CD4-positive, alpha-beta T cell treated with Interleukin-15 for 1 hour (primary cell): ENCODE measurements at regions not wholly inside any gene's neighbourhood (a gene's known extent, or its start where the extent isn't known, plus 50 kb on each side); places are given as distances from the start of the nearest gene placed in this dataset.
"Not testable (repeated sequence)": the region's sequence is repeated elsewhere in the genome, so short reads cannot be mapped to it uniquely, and the experiment has no call there.

Experiments
- DNase-seq: peaks from one replicate; pipeline ENCODE4 v3.0.0-alpha.2; 2020

- DNase-seq, result not testable (repeated sequence)
Measured at GRCh38 chr18:71031296-71032191, 742.7 kb downstream of the SOCS6 start.

GRCh38 chr18:71030085-71030484 lies 741.2 kb downstream of the SOCS6 start:
- not testable (repeated sequence) for DNase-seq

GRCh38 chr18:71028285-71028762 lies 739.5 kb downstream of the SOCS6 start:
- DNase-seq, result no peak

- no peak for DNase-seq
Measured at GRCh38 chr18:71027531-71027930, 738.7 kb downstream of the SOCS6 start.

- DNase-seq, result no peak
Measured at GRCh38 chr18:71025505-71026225, 736.8 kb downstream of the SOCS6 start.

GRCh38 chr18:71022389-71022788 lies 733.5 kb downstream of the SOCS6 start:
- no peak for DNase-seq

GRCh38 chr18:71021030-71021362 lies 732.2 kb downstream of the SOCS6 start:
- no peak for DNase-seq

GRCh38 chr18:71020342-71021029 lies 731.6 kb downstream of the SOCS6 start:
- DNase-seq, result no peak

GRCh38 chr18:71018816-71019215 lies 730.0 kb downstream of the SOCS6 start:
- no peak for DNase-seq

GRCh38 chr18:71012789-71013188 lies 723.9 kb downstream of the SOCS6 start:
- DNase-seq, result no peak

GRCh38 chr18:71011389-71011788 lies 722.5 kb downstream of the SOCS6 start:
- DNase-seq, result no peak

- DNase-seq, result no peak
Measured at GRCh38 chr18:71008257-71008656, 719.4 kb downstream of the SOCS6 start.

GRCh38 chr18:71001597-71001996 lies 712.8 kb downstream of the SOCS6 start:
- no peak for DNase-seq

GRCh38 chr18:70998490-70998889 lies 709.6 kb downstream of the SOCS6 start:
- DNase-seq, result no peak

- DNase-seq, result no peak
Measured at GRCh38 chr18:70994116-70994515, 705.3 kb downstream of the SOCS6 start.

- no peak for DNase-seq
Measured at GRCh38 chr18:70991577-70991976, 702.7 kb downstream of the SOCS6 start.

GRCh38 chr18:70985948-70986347 lies 697.1 kb downstream of the SOCS6 start:
- DNase-seq, result no peak

- no peak for DNase-seq
Measured at GRCh38 chr18:70982292-70982691, 693.4 kb downstream of the SOCS6 start.

- no peak for DNase-seq
Measured at GRCh38 chr18:70981400-70982140, 692.7 kb downstream of the SOCS6 start.

- DNase-seq, result no peak
Measured at GRCh38 chr18:70973626-70974025, 684.8 kb downstream of the SOCS6 start.

GRCh38 chr18:70966419-70966818 lies 677.6 kb downstream of the SOCS6 start:
- no peak for DNase-seq

- DNase-seq, result no peak
Measured at GRCh38 chr18:70961939-70962338, 673.1 kb downstream of the SOCS6 start.

- DNase-seq, result no peak
Measured at GRCh38 chr18:70956554-70956953, 667.7 kb downstream of the SOCS6 start.
